Neural cell (in vitro differentiated cells): ENCODE measurements at regions not wholly inside any gene's neighbourhood (a gene's known extent, or its start where the extent isn't known, plus 50 kb on each side); places are given as distances from the start of the nearest gene placed in this dataset.

Source experiments
- H2AFZ ChIP-seq: fragments of 200-600, 300-800 bp; sonication (generic), shearing (Covaris generic); 2 replicates; pipeline ENCODE4 v1.6.0; 2014; ENCODE audit warnings: low read depth, mild to moderate bottlenecking, antibody characterized with exemption, low read length, moderate library complexity
- H3F3A ChIP-seq: fragments of 200-600 bp; shearing (Covaris generic); 2 replicates; pipeline ENCODE4 v1.6.1; 2016; ENCODE audit warnings: mild to moderate bottlenecking, moderate library complexity, mixed read lengths, antibody characterized with exemption, low read length; ENCODE audit not compliant: insufficient read depth, poor library complexity, severe bottlenecking
- H3K27ac ChIP-seq: fragments of 200-600, 300-800 bp; sonication (generic), shearing (Covaris generic); 2 replicates; pipeline ENCODE4 v1.5.1; 2014; ENCODE audit warnings: mild to moderate bottlenecking, low read length, moderate library complexity
- H3K27me3 ChIP-seq: fragments of 300-800, 200-600 bp; sonication (generic), shearing (Covaris generic); 2 replicates; pipeline ENCODE4 v1.6.0; 2014; ENCODE audit warnings: mild to moderate bottlenecking, low read depth, low read length, moderate library complexity; ENCODE audit not compliant: insufficient read depth
- H3K36me3 ChIP-seq: fragments of 300-800, 200-600 bp; sonication (generic), shearing (Covaris generic); 2 replicates; pipeline ENCODE4 v1.5.1; 2014; ENCODE audit warnings: mild to moderate bottlenecking, antibody characterized with exemption, low read length, moderate library complexity; ENCODE audit not compliant: insufficient read depth
- H3K4me2 ChIP-seq: fragments of 300-800, 200-600 bp; sonication (generic), shearing (Covaris generic); 2 replicates; pipeline ENCODE4 v1.6.0; 2014; ENCODE audit warnings: mild to moderate bottlenecking, low read length
- H3K4me3 ChIP-seq: fragments of 300-800, 200-600 bp; sonication (generic), shearing (Covaris generic); 2 replicates; pipeline ENCODE4 v1.5.1; 2014; ENCODE audit warnings: mild to moderate bottlenecking, low read length, moderate library complexity
- H3K79me2 ChIP-seq: fragments of 200-600 bp; shearing (Covaris generic); replicated peaks from 2 replicates; pipeline ENCODE4 v1.6.0; 2014; ENCODE audit warnings: mild to moderate bottlenecking, low read length, moderate library complexity; ENCODE audit not compliant: insufficient read depth
- H3K9ac ChIP-seq: fragments of 300-800, 200-600 bp; sonication (generic), shearing (Covaris generic); 2 replicates; pipeline ENCODE4 v1.6.1; 2016; ENCODE audit warnings: mild to moderate bottlenecking, low read length, mixed read lengths
- H3K9me2 ChIP-seq: fragments of 200-600 bp; shearing (Covaris generic); 2 replicates; pipeline ENCODE4 v1.6.1; 2016; ENCODE audit warnings: mild to moderate bottlenecking, low read length, mixed read lengths; ENCODE audit not compliant: insufficient read depth
- H3K9me3 ChIP-seq: fragments of 200-600, 300-800 bp; sonication (generic), shearing (Covaris generic); 2 replicates; pipeline ENCODE4 v1.6.1; 2016; ENCODE audit warnings: mild to moderate bottlenecking, mixed run types, low read length, moderate library complexity, mixed read lengths
- H4K20me1 ChIP-seq: fragments of 200-600 bp; shearing (Covaris generic); 2 replicates; pipeline ENCODE4 v1.6.1; 2016; ENCODE audit warnings: mild to moderate bottlenecking, mixed run types; ENCODE audit not compliant: insufficient read depth
- EP300 ChIP-seq: fragments of 450-650 bp; conservative IDR thresholded peaks from 2 replicates; pipeline ENCODE4 v1.6.1; 2014; ENCODE audit warnings: antibody characterized with exemption, mild to moderate bottlenecking, moderate library complexity; ENCODE audit not compliant: poor library complexity, severe bottlenecking
- EZH2 ChIP-seq: fragments of 200-600, 300-800 bp; shearing (Covaris generic), sonication (generic); IDR thresholded peaks from 2 replicates; pipeline ENCODE4 v1.6.1; 2014; ENCODE audit warnings: antibody characterized with exemption, low read length, borderline replicate concordance, mild to moderate bottlenecking; ENCODE audit not compliant: insufficient read depth, poor library complexity, severe bottlenecking
- MXI1 ChIP-seq: fragments of 450-650 bp; conservative IDR thresholded peaks from 2 replicates; pipeline ENCODE4 v1.6.1; 2014; ENCODE audit warnings: antibody characterized with exemption, mild to moderate bottlenecking; ENCODE audit not compliant: poor library complexity, severe bottlenecking
- POLR2AphosphoS5 ChIP-seq: IDR thresholded peaks from 2 replicates; pipeline ENCODE4 v1.6.1; 2012
- RAD21 ChIP-seq: fragments of 450-650 bp; conservative IDR thresholded peaks from 2 replicates; pipeline ENCODE4 v1.6.1; 2014; ENCODE audit warnings: antibody characterized with exemption, mild to moderate bottlenecking, moderate library complexity
- SMC3 ChIP-seq: fragments of 450-650 bp; conservative IDR thresholded peaks from 2 replicates; pipeline ENCODE4 v1.6.1; 2014; ENCODE audit warnings: antibody characterized with exemption, mild to moderate bottlenecking, moderate library complexity; ENCODE audit not compliant: poor library complexity
- TAF1 ChIP-seq: IDR thresholded peaks from 2 replicates; pipeline ENCODE4 v1.6.1; 2012; ENCODE audit warnings: low read depth
- TF ChIP-seq, protein P1 (sequence below): fragments of 450-650 bp; IDR thresholded peaks from 2 replicates; pipeline ENCODE4 v1.5.1; 2014; ENCODE audit warnings: antibody characterized with exemption, mild to moderate bottlenecking, moderate library complexity; ENCODE audit not compliant: poor library complexity, severe bottlenecking
- TF ChIP-seq, protein P2 (sequence below): IDR thresholded peaks from 2 replicates; pipeline ENCODE4 v1.6.1; 2012; ENCODE audit warnings: borderline replicate concordance

DNA sequence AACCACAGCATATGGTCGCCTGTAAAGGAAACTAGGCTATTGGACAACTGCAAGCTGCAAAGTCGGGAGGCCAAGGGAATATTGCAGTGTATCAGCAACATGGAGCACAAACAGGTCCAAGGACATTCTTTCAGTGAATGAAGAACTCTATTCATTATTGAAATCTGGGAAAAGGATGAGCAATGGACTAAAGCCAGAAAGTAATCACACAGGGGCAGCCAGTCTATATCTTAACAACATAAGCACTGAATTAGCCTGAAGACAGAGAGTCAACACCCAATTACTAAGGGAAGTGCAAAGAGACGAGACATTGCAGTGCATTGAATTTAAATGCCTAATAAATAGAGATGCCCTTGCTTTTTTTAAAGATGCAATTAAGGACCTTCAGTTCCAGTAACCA is 615.5 kb upstream of the SETBP1 start:
- Histone ChIP-seq H3K4me2 (no peak overlapping the region), H3K36me3 (no peaks in the 10 kb centered on the region), H3K27me3 (no peaks in the 10 kb centered on the region), H2AFZ (no peak overlapping the region), H3K4me3 (no peak overlapping the region), H3F3A (no peaks in the 10 kb centered on the region), H3K9me2 (no peaks in the 10 kb centered on the region), H4K20me1 (no peaks in the 10 kb centered on the region), H3K9ac (no peak overlapping the region), H3K27ac (no peak overlapping the region), H3K9me3 (no peaks in the 10 kb centered on the region), H3K79me2 (no peaks in the 10 kb centered on the region)
- TF ChIP-seq TAF1 (no peak), EZH2 (no peak), POLR2AphosphoS5 (no peak), EP300 (no peak)
- TF ChIP-seq, protein P1, sequence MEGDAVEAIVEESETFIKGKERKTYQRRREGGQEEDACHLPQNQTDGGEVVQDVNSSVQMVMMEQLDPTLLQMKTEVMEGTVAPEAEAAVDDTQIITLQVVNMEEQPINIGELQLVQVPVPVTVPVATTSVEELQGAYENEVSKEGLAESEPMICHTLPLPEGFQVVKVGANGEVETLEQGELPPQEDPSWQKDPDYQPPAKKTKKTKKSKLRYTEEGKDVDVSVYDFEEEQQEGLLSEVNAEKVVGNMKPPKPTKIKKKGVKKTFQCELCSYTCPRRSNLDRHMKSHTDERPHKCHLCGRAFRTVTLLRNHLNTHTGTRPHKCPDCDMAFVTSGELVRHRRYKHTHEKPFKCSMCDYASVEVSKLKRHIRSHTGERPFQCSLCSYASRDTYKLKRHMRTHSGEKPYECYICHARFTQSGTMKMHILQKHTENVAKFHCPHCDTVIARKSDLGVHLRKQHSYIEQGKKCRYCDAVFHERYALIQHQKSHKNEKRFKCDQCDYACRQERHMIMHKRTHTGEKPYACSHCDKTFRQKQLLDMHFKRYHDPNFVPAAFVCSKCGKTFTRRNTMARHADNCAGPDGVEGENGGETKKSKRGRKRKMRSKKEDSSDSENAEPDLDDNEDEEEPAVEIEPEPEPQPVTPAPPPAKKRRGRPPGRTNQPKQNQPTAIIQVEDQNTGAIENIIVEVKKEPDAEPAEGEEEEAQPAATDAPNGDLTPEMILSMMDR, result no peak

GRCh38 chr18:44066541-44066940 is 614.1 kb upstream of the SETBP1 start:
- Histone ChIP-seq H3F3A (no peaks in the 10 kb centered on the region), H3K79me2 (no peaks in the 10 kb centered on the region), H3K4me2 (no peak overlapping the region), H3K9me2 (no peaks in the 10 kb centered on the region), H3K4me3 (no peak overlapping the region), H3K9me3 (no peaks in the 10 kb centered on the region), H3K27ac (no peak overlapping the region), H4K20me1 (no peaks in the 10 kb centered on the region), H3K36me3 (no peaks in the 10 kb centered on the region), H3K27me3 (no peaks in the 10 kb centered on the region), H2AFZ (no peak overlapping the region), H3K9ac (no peak overlapping the region)
- no peak for TF ChIP-seq SMC3
- no peak for TF ChIP-seq EZH2
- TF ChIP-seq, protein P1, result no peak
- TF ChIP-seq, protein P2, sequence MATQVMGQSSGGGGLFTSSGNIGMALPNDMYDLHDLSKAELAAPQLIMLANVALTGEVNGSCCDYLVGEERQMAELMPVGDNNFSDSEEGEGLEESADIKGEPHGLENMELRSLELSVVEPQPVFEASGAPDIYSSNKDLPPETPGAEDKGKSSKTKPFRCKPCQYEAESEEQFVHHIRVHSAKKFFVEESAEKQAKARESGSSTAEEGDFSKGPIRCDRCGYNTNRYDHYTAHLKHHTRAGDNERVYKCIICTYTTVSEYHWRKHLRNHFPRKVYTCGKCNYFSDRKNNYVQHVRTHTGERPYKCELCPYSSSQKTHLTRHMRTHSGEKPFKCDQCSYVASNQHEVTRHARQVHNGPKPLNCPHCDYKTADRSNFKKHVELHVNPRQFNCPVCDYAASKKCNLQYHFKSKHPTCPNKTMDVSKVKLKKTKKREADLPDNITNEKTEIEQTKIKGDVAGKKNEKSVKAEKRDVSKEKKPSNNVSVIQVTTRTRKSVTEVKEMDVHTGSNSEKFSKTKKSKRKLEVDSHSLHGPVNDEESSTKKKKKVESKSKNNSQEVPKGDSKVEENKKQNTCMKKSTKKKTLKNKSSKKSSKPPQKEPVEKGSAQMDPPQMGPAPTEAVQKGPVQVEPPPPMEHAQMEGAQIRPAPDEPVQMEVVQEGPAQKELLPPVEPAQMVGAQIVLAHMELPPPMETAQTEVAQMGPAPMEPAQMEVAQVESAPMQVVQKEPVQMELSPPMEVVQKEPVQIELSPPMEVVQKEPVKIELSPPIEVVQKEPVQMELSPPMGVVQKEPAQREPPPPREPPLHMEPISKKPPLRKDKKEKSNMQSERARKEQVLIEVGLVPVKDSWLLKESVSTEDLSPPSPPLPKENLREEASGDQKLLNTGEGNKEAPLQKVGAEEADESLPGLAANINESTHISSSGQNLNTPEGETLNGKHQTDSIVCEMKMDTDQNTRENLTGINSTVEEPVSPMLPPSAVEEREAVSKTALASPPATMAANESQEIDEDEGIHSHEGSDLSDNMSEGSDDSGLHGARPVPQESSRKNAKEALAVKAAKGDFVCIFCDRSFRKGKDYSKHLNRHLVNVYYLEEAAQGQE, result no peak
- TF ChIP-seq MXI1, result no peak
- TF ChIP-seq EP300, result no peak
- TF ChIP-seq POLR2AphosphoS5, result no peak
- TF ChIP-seq RAD21, result no peak
- TF ChIP-seq TAF1, result no peak
